Anterior cingulate cortex (tissue), 58 donors: ENCODE measurements at regions not wholly inside any gene's neighbourhood (a gene's known extent, or its start where the extent isn't known, plus 50 kb on each side); places are given as distances from the start of the nearest gene placed in this dataset.
"Not testable (repeated sequence)": the region's sequence is repeated elsewhere in the genome, so short reads cannot be mapped to it uniquely, and the experiment has no call there.

Experiments used
- DNase-seq, 58 donors: peaks; one replicate each; lab custom pipeline; 2025; lab: John Stamatoyannopoulos, UW

DNA sequence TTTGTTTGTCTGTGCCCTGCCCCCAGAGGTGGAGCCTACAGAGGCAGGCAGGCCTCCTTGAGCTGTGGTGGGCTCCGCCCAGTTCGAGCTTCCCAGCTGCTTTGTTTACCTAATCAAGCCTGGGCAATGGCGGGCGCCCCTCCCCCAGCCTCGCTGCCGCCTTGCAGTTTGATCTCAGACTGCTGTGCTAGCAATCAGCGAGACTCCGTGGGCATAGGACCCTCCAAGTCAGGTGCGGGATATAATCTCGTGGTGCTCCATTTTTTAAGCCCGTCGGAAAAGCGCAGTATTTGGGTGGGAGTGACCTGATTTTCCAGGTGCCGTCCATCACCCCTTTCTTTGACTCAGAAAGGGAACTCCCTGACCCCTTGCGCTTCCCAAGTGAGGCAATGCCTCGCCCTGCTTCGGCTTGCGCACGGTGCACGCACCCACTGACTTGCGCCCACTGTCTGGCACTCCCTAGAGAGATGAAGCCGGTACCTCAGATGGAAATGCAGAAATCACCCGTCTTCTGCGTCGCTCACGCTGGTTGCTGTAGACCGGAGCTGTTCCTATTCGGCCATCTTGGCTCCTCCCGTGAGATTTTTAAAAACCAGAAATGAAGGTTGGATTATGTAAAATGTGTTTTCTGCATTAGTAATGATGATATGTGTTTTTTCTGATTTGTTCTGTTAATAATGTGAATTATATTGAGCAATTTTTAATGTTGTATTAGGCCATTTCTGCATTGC lies 59.7 kb downstream of the CYTL1 start:
- not testable (repeated sequence) for DNase-seq

DNA sequence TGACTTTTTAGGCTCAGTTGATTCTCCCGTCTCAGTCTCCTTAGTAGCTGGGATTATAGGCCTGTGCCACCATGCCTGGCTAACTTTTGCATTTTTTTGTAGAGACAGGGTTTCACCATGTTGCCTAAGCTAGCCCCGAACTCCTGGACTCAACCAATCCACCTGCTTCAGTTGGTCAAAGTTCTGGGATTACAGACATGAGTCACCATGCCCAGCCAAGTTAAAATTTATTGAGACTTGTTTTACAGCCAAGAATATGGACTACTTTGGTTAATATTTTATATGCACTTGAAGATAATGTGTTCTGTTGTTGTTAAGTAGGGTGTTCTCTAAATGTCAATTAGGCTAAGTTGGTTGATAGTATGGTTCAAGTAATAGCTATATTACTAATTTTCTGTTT lies 58.7 kb downstream of the CYTL1 start:
- DNase-seq, result no peak

GRCh38 chr4:4961936-4962335 lies 57.3 kb downstream of the CYTL1 start:
- DNase-seq, result no peak

DNA sequence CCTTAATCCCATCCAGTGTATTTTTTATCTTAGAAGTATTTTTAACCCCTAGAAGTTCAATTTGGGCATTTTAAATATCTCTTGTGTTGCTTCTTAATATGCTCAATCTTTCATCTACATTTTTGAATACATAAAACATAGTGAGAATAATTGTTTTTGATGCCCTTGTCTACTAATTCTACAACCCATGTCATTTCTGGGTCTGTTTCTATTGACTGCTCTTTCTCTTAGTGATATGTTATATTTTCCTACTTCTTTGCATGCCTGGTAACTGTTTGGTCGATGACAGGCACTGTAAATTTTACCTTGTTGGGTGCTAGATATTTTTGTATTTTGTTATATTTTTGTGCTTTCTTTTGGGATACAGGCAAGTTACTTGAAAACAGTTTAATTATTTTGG lies 56.3 kb downstream of the CYTL1 start:
- DNase-seq, result no peak
